GM18858 (cell line): ENCODE measurements at regions not wholly inside any gene's neighbourhood (a gene's known extent, or its start where the extent isn't known, plus 50 kb on each side); places are given as distances from the start of the nearest gene placed in this dataset.

Experiments used
- ATAC-seq: cut with Tn5 transposase; IDR thresholded peaks from one replicate; pipeline ENCODE4 v1.9.1; 2021; ENCODE audit not compliant: unreplicated experiment

DNA sequence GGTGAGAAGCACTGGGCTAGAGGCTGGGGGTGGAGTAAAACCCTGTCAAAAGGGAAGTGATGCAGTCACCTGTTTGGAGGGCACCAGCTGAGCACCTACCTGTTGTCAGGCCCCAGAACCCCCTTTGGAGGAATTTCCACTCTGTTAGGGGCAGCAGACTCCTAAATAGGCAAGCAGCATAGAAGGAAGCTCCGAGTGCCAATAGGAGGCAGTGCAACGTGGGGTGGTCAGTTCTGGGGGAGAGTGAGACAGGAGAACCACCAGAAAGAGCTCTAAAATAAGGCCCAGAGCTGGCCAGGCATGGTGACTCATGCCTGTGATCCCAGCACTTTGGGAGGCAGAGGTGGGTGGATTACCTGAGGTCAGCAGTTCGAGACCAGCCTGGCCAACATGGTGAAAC is 203.7 kb upstream of the ZC3H12A start:
- ATAC-seq, result no peak

DNA sequence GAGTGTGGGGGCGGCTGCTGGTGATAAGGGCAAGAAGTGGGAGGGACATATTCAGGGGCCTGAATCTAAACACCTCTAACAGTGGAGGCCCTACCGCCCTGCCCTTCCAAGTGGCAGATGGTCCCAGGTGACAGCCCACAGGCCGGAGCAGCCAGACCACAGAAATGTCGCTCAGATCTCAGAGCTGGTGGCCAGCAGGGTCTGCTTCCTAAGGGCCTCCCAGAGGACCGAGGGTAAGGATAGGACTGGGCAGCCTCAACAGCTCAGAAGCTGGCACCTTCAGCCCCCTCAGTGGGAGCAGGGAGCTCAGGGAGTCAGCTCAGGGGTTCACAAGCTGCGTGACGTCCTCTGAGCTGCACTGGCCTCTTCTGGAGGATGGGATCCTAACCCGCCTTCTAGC is 201.8 kb upstream of the ZC3H12A start:
- ATAC-seq, result no peak

DNA sequence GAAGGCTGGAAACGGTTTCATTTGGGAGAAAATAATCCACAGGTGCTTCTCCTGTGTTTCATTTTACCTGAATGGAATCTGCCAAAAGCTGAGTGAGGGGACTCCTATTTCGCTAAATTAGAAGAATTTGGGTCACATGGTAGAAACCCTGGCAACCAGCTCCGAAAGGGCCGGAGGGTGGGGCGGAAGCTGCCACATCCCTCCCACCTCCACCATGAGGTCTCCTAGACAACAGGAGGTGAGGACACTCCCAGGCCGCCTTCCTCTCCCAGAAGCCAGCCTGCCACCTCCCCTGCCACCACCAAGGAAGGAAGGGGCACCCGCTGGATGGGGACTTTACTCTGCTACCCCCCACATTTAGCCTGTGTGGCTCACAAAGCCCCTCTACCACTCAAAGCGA is 199.9 kb upstream of the ZC3H12A start:
- ATAC-seq, result no peak

DNA sequence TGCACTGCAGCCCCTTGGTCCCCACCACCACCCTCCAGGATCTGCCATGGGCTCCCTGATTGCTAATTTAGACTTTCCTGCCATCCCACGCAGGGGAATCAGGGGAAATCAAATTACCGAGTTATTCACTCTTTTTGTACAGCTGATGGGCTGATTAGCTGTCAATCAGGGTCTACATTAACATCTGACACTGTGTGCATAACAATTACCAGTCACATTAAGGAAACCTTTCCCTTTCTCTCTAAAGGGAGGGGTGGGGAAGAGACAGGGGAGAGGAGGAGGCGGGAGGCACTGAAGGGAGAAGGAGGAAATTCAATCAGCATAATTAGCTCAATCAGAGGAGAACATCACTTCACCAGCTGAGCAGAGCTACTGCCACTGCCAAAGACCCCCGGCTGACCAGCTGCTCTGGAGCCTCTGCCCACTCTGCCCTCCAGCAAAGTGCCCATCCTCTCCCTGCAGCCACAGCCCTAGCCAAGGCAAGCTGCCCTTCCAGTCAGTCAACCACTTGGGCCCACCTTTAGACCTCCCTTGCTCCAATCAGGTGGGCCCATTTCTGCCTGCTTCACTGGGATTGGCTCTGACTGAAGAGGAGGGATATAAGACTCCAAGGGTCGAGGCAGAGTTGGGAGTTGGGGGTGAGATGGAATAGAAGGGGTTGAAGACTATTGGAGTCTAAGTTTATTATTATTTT is 199.3 kb upstream of the ZC3H12A start:
- no peak for ATAC-seq

DNA sequence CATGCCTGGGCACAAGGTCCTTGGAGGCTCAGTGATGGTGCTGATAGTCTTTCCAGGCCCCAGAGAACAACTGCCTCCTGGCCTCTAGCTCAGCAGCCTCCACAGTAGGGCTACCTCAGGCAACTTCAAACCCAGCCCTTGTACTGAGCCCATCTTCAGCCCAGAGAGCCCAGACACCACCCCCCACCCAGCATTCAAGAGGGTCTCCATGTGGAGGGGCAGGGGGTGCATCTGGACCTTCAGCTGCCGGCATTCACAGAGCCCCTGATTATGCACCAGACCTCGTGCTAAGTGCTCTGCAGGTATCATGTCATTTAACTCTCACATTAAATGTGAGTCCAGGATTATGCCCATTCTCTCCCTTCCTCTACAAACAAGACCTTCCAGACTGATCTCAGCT is 197.0 kb upstream of the ZC3H12A start:
- ATAC-seq, result no peak

DNA sequence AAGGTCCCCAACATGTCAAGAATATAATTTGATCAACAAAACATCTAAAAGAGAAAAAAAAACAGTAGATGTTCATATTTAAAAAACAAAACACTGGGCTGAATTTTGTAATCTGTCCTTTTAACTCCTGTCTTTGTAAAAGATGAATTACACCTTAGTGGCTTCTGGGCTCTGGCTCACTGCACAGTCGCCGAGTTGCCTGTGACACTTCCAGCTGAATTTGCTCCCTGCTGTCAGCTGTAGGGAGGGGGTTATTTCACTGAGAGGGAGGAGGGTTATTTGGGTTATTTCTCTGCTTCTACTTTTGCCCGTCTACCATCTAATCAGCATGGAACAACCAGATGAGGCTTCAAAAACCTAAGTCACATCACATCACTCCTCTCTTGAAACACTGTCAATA is 193.0 kb upstream of the ZC3H12A start:
- ATAC-seq, result no peak

DNA sequence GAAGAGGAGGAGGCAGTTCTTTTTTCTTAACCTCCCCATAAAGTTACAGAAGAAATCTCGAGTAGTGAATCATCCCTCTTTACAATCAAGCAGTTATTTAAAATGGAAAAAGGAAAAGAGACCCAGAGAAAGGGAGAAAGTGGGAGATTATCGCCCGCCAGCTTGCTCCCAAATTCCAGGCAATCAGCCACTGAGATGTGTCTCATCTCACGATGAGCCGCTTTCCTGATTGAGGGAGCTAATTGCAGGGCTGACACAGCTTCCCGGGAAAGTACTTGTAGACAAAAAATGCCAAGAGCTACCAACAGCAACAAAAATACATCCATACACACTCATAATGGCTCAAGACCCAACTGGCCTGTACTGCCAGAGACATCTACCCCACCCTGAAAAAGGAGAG is 191.6 kb upstream of the ZC3H12A start:
- ATAC-seq, result no peak

DNA sequence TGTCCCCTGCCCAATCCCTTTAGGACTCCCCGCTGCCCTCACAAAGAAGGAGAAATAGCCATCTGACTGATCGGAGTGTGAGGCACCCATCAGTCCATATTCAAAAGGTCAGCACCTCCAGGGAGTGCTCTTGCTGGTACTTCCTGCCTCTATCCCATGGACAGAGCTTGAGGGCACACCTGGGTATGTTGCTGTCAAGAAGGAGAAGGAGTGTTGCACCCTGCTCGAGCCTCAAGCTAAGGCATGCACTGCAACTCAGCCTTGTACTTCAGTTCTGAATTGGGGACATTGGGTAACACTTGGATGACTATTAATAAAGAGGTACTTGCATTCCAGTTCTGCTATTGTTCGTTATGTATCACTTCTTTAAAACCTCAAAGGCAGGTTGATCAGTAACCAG is 190.3 kb upstream of the ZC3H12A start:
- ATAC-seq, result no peak

DNA sequence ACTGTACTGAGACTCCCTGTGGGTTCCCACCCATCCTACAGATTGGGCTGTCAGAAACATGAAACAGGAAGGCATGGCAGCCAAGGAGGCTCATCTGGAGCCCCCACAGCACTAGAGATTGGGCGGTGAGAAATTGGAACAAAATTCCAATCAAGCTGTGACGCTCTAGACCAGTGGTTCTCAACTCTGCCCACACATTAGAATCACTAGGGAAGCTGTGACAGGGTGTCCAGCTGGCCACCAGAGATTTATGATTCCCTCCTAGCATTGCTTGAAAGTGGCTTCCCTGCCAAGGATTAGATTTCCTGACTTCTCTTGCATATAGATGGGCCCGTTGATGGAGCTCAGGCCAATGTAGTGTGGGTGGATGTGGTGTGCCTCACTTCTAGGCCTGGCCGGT is 187.5 kb upstream of the ZC3H12A start:
- ATAC-seq, result no peak

DNA sequence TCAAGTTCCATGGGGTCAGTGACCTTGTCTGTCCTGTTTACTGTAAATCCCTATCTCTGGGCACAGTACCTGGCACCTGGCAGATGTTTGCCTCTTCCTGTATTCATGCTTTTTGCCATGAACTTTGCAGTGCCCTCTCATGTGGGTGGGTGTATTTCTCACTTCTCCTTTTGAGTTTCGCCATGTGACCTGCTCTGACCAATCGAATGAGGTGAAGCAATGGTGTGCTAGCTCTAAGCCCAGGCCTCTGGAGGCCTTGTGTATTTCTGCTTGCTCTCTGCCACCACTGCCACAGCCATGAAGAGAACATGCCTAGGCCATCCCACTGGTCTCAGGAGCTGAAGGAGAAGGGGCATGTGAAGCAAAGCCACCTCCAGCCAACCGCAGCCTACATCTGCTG is 185.5 kb upstream of the ZC3H12A start:
- peak; percentile 96 for ATAC-seq

DNA sequence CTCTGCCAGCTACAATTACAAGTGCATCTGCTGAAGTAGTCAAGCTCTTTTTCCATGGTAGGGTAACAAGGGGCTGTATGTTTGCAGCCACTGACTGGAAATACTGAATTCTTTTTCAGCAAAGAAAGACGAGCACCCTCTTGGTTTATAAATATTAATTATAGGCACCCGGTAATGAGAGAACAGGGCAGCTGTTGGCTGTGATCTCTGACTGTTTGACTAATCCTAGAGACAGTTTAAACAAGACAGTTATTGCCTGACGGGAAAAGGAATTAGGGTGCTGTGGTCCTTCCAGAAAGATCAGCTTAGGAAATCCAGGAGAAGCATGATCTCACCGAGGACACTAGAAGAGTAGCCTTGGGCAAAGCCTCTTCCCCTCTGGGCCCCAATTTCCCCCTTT is 183.7 kb upstream of the ZC3H12A start:
- no peak for ATAC-seq

DNA sequence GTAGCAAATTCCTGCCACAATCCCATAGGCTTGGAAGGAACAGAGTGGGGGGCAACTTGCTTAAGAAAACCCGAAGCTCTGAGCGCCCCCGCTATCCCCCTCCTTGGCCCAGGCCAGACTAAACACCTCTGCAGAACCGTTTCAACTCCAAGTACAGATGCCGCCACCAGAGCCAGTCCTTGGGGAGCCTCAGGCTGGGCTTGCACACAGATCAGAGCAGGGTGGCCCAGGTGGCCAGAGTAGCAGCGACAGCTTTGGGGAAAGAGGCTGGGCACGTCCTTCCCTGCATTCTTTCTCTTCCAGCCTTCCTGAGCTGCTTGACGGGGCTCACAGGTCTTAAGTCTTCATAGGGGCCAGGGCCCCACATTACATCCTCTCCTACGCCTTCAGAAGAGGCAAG is 181.6 kb upstream of the ZC3H12A start:
- no peak for ATAC-seq

DNA sequence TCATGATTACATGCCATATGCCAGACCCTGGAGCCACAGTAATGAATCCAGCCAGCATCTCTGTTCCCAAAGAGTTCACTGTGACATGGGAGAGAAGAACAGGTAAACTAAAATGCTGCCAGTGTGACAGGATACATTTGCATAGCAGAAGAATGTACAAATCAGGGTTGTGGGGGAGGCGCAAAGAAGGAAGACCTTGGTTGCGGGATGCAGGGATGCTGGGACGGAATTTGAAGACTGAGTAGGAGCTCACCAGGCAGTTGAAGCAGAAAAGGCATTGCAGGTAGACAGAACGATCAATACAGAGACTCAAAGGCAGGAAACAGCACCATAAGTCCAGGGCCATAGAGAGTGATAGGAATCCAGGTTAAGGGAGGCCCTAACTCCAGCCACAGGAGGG is 180.3 kb upstream of the ZC3H12A start:
- ATAC-seq, result no peak

DNA sequence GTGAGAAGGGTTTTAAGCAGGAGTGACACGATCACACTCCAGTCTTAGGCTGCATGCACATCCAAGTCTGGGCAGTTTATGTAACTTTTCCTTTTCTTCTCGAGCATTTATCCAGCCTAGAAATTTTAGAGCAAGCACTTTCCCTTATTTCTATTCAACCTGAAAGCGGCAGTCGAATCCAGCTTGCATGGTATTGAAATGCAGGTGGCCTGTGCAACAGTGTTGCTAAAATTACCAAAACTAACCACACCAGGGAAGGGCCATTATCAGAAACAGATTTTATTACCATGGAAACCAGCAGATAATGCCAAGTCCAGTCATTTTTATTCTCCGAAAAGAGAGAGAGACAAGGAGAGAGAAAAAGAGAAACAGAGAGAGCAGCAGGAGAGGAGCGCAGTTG is 179.9 kb upstream of the ZC3H12A start:
- no peak for ATAC-seq

DNA sequence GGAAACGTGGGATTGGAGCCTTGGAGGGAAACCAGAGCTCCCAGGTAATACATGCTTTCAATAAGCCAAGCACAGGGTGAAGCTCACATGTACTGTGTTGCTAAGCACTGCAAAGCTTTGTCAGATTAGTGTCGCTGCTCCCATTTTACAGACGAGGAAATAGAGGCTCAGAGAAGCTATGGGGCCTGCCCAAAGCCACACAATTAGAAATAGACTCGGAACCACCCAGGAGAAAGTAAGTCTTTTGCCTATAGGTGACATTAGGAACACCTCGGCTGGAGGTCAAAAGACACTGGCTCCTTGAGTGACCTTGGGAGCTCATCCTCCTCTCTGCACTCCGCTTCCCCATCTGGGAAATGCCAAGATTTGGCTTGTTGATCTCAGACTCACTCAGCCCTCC is 175.6 kb upstream of the ZC3H12A start:
- no peak for ATAC-seq

DNA sequence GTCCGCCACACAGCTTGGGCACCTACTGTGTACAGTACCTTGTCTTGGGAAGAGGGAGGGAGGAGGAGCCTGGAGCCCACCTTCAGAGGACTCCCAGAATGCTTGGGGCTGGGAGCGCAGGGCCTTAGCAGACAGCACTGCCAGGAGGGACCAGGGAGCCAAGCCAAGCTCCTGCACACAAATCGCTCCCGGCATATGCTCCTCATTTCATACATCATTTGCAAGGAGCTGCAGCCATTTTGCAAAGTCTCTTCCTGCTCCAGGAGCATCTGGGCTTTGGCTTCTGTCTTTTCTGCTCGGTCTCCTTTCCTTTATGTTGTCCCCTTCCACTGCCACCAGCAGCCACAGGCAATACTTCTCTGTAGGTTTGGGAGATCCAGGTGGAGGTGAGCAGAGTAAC is 175.2 kb upstream of the ZC3H12A start:
- no peak for ATAC-seq

DNA sequence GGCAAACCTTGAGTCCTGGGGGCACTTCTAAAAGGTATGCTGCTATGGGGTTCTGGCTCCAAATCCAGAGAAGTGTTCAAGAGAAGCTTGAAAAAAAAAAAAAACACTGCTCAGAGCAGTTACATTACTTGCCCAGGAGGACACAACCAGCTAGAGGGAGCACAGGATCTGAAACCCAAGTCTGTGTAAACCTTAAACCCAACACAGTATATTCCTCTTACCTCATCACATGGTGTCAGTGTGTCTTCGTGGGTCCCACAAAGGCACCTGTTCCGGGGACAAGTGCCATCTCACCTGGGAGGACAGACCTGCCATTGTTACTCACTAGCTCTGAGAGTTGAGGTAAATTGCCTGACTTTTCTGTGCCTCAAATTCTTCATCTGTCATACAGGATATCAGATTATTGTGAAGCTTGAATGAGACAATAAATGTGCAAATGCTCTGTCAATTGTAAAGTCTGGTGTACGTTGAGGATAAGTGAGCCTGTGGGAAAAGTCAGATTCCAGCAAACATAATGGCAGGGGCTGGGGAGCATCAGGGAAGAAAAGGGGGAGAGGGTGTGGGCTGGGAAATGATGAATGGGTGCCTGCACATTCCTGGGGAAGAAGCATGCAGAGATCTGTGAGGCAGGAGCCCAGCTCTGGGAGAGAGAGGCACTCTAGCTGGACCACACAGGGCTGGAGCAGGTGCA is 170.4 kb upstream of the ZC3H12A start:
- ATAC-seq, result no peak

DNA sequence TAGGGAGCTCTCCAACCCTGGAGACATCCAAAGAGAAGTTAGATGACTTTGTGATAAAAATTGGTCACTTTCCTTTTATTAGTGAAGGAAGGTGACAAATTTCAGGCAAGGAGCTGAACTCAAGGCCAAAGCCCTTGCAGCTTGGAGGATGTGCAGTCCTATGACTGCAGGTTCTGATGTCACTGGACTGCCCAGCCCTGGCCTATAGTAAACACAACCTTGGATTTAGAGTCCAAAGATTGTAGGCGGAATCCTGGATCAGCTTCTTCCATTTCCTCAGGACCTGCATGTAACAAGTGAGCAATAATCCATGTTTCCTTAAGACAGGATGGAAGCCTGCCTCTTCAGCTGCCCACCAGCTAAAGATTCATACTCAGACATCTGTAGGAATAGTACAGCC is 169.3 kb upstream of the ZC3H12A start:
- ATAC-seq, result no peak

DNA sequence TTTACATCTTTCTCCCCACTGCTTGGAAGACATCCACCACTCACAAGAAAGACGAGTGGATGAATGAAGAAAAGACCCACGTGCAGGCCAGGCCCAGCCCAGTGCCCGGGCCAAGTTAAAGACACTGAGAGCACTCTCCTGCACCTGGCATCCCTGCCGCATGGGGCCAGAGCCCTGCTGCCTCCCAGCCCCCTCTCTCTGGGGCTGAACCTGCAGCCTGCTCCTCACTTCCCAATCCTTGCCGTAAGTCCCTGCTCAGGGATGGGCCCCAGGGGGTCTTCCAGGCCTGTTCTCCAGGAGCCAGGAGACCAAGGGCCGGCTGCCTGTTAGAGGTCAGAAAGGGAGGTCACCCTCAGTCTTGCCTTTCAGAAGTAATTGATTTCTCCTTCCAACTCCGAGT is 168.5 kb upstream of the ZC3H12A start:
- ATAC-seq, result no peak

DNA sequence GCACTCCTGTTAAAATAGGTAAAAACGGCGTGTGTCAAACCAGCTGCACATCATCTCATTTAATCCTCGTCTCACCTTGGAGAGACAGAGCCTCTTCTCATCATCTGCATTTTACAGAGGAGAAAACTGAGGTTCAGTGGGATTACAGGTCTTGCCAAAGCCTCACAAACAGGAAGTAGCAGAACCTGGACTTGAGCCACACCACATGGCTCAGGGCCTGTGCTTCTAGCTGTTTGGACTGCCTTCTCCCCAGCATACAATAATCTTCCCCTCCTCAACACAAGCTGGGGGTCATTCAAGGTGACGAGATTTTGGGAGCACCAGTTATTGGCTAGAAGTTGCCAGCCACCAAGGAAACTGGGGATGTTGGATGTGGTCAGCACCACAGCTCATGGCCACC is 167.9 kb upstream of the ZC3H12A start:
- no peak for ATAC-seq

DNA sequence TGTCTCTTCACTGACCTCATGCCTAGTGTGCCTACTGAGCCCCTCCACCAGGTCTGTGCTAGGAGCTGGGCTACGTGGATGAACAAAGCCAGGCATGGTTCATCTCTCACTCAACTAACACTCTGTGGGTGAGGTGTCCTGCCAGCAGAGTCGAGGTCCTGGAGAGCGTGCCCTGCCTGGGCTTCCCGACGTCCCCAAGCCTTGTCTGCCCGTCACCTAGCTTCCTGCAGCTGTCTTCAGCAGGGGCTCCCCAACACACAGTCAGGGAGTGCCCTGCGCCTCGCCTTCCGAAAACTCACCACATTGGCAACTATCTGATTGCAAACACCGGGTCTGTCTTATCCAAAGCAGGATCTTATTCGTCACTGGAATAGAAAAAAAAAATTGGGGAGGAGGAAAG is 167.5 kb upstream of the ZC3H12A start:
- no peak for ATAC-seq

DNA sequence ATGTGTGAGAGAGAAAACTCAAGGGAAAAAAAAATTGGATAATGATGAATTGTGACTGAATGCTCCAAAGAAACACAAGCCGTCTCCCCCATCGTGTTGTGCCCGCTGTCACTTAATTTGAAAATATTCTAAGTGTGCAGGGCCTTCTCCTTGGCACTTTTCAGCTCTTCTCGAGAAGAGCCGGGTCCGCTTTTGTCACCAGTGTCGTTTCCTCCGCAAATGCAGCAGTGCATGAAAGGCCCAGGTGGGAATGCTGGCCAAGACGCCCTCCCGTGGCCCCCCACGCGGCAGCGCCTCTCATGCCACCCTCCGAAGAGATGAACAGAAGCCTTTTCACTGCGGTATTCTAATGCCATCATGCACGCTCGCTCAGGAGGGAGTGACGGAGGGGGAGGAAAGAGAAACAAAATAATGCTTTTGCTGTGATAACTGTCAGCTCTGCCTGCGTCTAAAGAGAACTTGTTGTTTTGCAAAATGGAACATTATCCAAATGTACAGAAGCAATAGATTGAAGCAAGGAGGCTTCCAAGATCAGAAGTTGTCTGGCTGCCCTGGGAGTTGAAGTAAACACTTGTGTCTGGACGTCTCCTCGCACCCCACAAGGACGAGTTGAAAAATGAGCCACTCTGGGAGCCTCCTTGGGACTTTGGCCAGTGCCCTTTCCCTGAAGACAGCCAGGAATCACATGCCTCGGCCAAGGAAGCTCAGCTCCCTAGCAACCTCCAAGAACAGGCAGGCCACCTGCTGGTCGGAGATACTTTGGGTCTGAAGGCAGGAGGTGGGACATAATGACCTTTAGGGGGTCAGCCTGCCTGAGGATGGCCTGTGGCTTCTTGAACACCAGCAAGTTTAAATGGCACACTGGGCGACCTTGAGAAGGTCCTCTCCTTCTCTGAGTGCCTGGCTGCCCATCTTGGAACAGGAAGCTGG is 166.1 kb upstream of the ZC3H12A start:
- ATAC-seq, result no peak
